Natural killer cell (primary cell): ENCODE measurements at regions not wholly inside any gene's neighbourhood (a gene's known extent, or its start where the extent isn't known, plus 50 kb on each side); places are given as distances from the start of the nearest gene placed in this dataset.

Experiments
- ATAC-seq, 3 donors: fragments of 150-1000 bp in 2 of 3; fragments of 200-7000 bp in 1 of 3; cut with Tn5 transposase; 1 replicate in 1 of 3; 2 replicates in 2 of 3; pipeline ENCODE4 v1.10.0; 2021; ENCODE audit warnings: mild to moderate bottlenecking in 2 of 3, moderate library complexity in 2 of 3
- DNase-seq, 2 donors: peaks; one replicate each; pipeline versions ENCODE4 v3.0.0 to v3.0.0-alpha.2; 2013 to 2021; ENCODE audit warnings: mixed read lengths in 1 of 2
- H3K27ac ChIP-seq: one replicate; pipeline ENCODE4 v1.5.1; 2013; ENCODE audit warnings: mild to moderate bottlenecking, low read length
- H3K27me3 ChIP-seq: one replicate; pipeline ENCODE4 v1.6.1; 2013; ENCODE audit warnings: low read length; ENCODE audit not compliant: control insufficient read depth, insufficient read depth
- H3K36me3 ChIP-seq: one replicate; pipeline ENCODE4 v1.6.1; 2013; ENCODE audit warnings: low read length; ENCODE audit not compliant: control insufficient read depth, insufficient read depth
- H3K4me1 ChIP-seq: one replicate; pipeline ENCODE4 v1.6.1; 2013; ENCODE audit warnings: low read length; ENCODE audit not compliant: control insufficient read depth, insufficient read depth
- H3K4me3 ChIP-seq: one replicate; pipeline ENCODE4 v1.5.1; 2013; ENCODE audit warnings: low read length
- H3K9me3 ChIP-seq: one replicate; pipeline ENCODE4 v1.6.1; 2013; ENCODE audit warnings: low read length; ENCODE audit not compliant: control insufficient read depth, insufficient read depth
- H3K27ac Mint-ChIP-seq, 2 donors: one replicate each; pipeline ENCODE4 v1.8.0; 2022; ENCODE audit warnings: mild to moderate bottlenecking in 2 of 2, mixed read lengths in 2 of 2, moderate library complexity in 1 of 2
- H3K27me3 Mint-ChIP-seq, 2 donors: one replicate each; pipeline ENCODE4 v1.8.0; 2022; ENCODE audit warnings: low read depth in 2 of 2, mixed read lengths in 2 of 2
- H3K36me3 Mint-ChIP-seq: one replicate; pipeline ENCODE4 v1.8.0; 2022; ENCODE audit warnings: mixed read lengths
- H3K4me1 Mint-ChIP-seq, 2 donors: one replicate each; pipeline ENCODE4 v1.8.0; 2022; ENCODE audit warnings: mixed read lengths in 2 of 2
- H3K4me3 Mint-ChIP-seq: one replicate; pipeline ENCODE4 v1.8.0; 2022; ENCODE audit warnings: mild to moderate bottlenecking, moderate library complexity, mixed read lengths
- H3K9me3 Mint-ChIP-seq, 2 donors: one replicate each; pipeline ENCODE4 v1.8.0; 2022; ENCODE audit warnings: mixed read lengths in 2 of 2
- WGBS: methylation state at CpG from one replicate; pipeline ENCODE4 v1.1.7; 2013; ENCODE audit warnings: missing lambda C conversion rate; ENCODE audit not compliant: insufficient coverage; 5-methylcytosine and 5-hydroxymethylcytosine counted together
- intact Hi-C: fragments of 100-400 bp; cut with micrococcal nuclease; formaldehyde crosslinking; loops from one replicate; pipeline ENCODE4 v1.14.2; 2022
- TF ChIP-seq, protein P1 (sequence below): fragments of 200-600 bp; IDR thresholded peaks from one replicate; pipeline ENCODE4 v1.8.0; 2022; ENCODE audit warnings: antibody characterized with exemption

- H3K27ac ChIP-seq, result no peak overlapping the region
- Mint-ChIP-seq H3K9me3 (peaks cover 2 to 4% of the 10 kb centered on the region in 2 donors), H3K4me1 (no peaks in the 10 kb centered on the region), H3K4me3 (no peak overlapping the region), H3K27me3 (no peaks in the 10 kb centered on the region), H3K27ac (no peak overlapping the region), H3K36me3 (no peaks in the 10 kb centered on the region)
- peaks cover 4% of the 10 kb centered on the region for H3K9me3 ChIP-seq
- 78% methylated on average over 1 of the region's 1 CpG for WGBS
- no peak overlapping the region for H3K4me3 ChIP-seq
- TF ChIP-seq, protein P1, sequence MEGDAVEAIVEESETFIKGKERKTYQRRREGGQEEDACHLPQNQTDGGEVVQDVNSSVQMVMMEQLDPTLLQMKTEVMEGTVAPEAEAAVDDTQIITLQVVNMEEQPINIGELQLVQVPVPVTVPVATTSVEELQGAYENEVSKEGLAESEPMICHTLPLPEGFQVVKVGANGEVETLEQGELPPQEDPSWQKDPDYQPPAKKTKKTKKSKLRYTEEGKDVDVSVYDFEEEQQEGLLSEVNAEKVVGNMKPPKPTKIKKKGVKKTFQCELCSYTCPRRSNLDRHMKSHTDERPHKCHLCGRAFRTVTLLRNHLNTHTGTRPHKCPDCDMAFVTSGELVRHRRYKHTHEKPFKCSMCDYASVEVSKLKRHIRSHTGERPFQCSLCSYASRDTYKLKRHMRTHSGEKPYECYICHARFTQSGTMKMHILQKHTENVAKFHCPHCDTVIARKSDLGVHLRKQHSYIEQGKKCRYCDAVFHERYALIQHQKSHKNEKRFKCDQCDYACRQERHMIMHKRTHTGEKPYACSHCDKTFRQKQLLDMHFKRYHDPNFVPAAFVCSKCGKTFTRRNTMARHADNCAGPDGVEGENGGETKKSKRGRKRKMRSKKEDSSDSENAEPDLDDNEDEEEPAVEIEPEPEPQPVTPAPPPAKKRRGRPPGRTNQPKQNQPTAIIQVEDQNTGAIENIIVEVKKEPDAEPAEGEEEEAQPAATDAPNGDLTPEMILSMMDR, result no peak
- DNase-seq (no peak), ATAC-seq (no peak)
- H3K27me3 ChIP-seq, result no peaks in the 10 kb centered on the region
- no peaks in the 10 kb centered on the region for H3K4me1 ChIP-seq
- no peaks in the 10 kb centered on the region for H3K36me3 ChIP-seq
- intact Hi-C loops, result no loop called here
Observed at GRCh38 chr6:145538989-145539388, 196.3 kb downstream of the EPM2A start.

- H3K9me3 Mint-ChIP-seq, result peaks cover 2 to 3% of the 10 kb centered on the region in 2 donors
- 83% methylated on average over 3 of the region's 3 CpGs for WGBS
Observed at GRCh38 chr6:145539831-145540230, 195.5 kb downstream of the EPM2A start.

GRCh38 chr6:145540741-145541140 is 194.6 kb downstream of the EPM2A start:
- ATAC-seq (no peak), DNase-seq (no peak)
- WGBS, result no CpG with 5 or more reads among the region's 2 CpGs
- no peaks in the 10 kb centered on the region for H3K27me3 Mint-ChIP-seq
- H3K36me3 Mint-ChIP-seq, result no peaks in the 10 kb centered on the region
- TF ChIP-seq, protein P1, result no peak
- H3K4me1 Mint-ChIP-seq, result no peaks in the 10 kb centered on the region
- H3K4me1 ChIP-seq, result no peaks in the 10 kb centered on the region
- H3K4me3 ChIP-seq, result no peak overlapping the region
- no peak overlapping the region for H3K27ac ChIP-seq
- H3K27ac Mint-ChIP-seq, result no peak overlapping the region
- H3K9me3 Mint-ChIP-seq, result peaks cover 0 to 4% of the 10 kb centered on the region in 2 donors
- H3K4me3 Mint-ChIP-seq, result no peak overlapping the region
- H3K27me3 ChIP-seq, result no peaks in the 10 kb centered on the region
- intact Hi-C loops, result no loop called here
- peaks cover 4% of the 10 kb centered on the region for H3K9me3 ChIP-seq
- no peaks in the 10 kb centered on the region for H3K36me3 ChIP-seq

More at GRCh38 chr6:145539831-145540230, 195.5 kb downstream of the EPM2A start:
- no peak overlapping the region for H3K4me3 ChIP-seq
- no peak for ATAC-seq
- Mint-ChIP-seq H3K27ac (no peak overlapping the region), H3K4me1 (no peaks in the 10 kb centered on the region), H3K4me3 (no peak overlapping the region), H3K36me3 (no peaks in the 10 kb centered on the region), H3K27me3 (no peaks in the 10 kb centered on the region)
- H3K27me3 ChIP-seq, result no peaks in the 10 kb centered on the region
- no peaks in the 10 kb centered on the region for H3K36me3 ChIP-seq
- TF ChIP-seq, protein P1, result no peak
- H3K9me3 ChIP-seq, result peaks cover 4% of the 10 kb centered on the region
- H3K27ac ChIP-seq, result no peak overlapping the region
- intact Hi-C loops, result no loop called here
- H3K4me1 ChIP-seq, result no peaks in the 10 kb centered on the region
- no peak for DNase-seq

DNA sequence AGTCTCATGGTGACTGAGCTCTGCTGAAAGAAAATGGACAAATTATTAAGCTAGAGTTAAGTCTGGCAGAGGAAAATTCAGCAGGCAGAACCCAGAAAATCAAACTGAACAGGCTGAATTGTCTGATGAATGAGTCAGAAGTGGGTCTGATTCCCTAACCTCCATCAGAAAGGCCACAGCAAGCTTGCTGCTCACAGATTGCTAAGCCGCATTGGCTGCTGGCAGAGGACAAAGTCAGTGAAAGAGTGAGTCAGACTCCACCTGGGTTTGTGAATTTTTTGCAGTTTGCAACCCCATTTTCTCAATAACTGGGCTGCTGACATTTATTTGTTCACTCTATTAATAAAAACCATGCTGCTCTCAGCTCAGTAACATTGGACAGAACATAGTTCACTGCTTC is 191.3 kb downstream of the EPM2A start:
- Mint-ChIP-seq H3K4me1 (no peaks in the 10 kb centered on the region), H3K27ac (no peak overlapping the region), H3K4me3 (no peak overlapping the region), H3K36me3 (no peaks in the 10 kb centered on the region), H3K9me3 (peaks cover 0 to 6% of the 10 kb centered on the region in 2 donors), H3K27me3 (no peaks in the 10 kb centered on the region)
- Histone ChIP-seq H3K27me3 (no peaks in the 10 kb centered on the region), H3K4me1 (no peaks in the 10 kb centered on the region), H3K9me3 (peaks cover 4% of the 10 kb centered on the region), H3K36me3 (no peaks in the 10 kb centered on the region), H3K27ac (no peak overlapping the region), H3K4me3 (no peak overlapping the region)
- ATAC-seq, result no peak
- no peak for DNase-seq
- 89% methylated on average over 1 of the region's 1 CpG for WGBS
- intact Hi-C loops, result no loop called here
- TF ChIP-seq, protein P1, result no peak
